Osteocyte (in vitro differentiated cells): ENCODE measurements at regions not wholly inside any gene's neighbourhood (a gene's known extent, or its start where the extent isn't known, plus 50 kb on each side); places are given as distances from the start of the nearest gene placed in this dataset.

Experiments used
- DNase-seq: peaks from one replicate; pipeline ENCODE4 v3.0.0; 2021; ENCODE audit warnings: mixed read lengths; ENCODE audit not compliant: unreplicated experiment; ENCODE audit errors: extremely low spot score
- H3K27ac Mint-ChIP-seq: one replicate; pipeline ENCODE4 v1.8.0; 2021; ENCODE audit warnings: mild to moderate bottlenecking, mixed read lengths; ENCODE audit not compliant: unreplicated experiment
- H3K27me3 Mint-ChIP-seq: one replicate; pipeline ENCODE4 v1.8.0; 2021; ENCODE audit warnings: mixed read lengths; ENCODE audit not compliant: unreplicated experiment
- H3K36me3 Mint-ChIP-seq: one replicate; pipeline ENCODE4 v1.8.0; 2021; ENCODE audit warnings: mixed read lengths; ENCODE audit not compliant: unreplicated experiment
- H3K4me1 Mint-ChIP-seq: one replicate; pipeline ENCODE4 v1.8.0; 2021; ENCODE audit warnings: mixed read lengths; ENCODE audit not compliant: unreplicated experiment
- H3K4me3 Mint-ChIP-seq: one replicate; pipeline ENCODE4 v1.8.0; 2021; ENCODE audit warnings: mild to moderate bottlenecking, moderate library complexity, mixed read lengths; ENCODE audit not compliant: unreplicated experiment
- H3K9me3 Mint-ChIP-seq: one replicate; pipeline ENCODE4 v1.8.0; 2021; ENCODE audit warnings: mixed read lengths; ENCODE audit not compliant: unreplicated experiment
- TF ChIP-seq, protein P1 (sequence below): fragments of 200-600 bp; sonication (generic); IDR thresholded peaks from 2 replicates; pipeline ENCODE4 v1.5.0; 2021; ENCODE audit warnings: antibody characterized with exemption, mild to moderate bottlenecking, moderate library complexity

GRCh38 chr5:10124287-10124686 is 125.4 kb downstream of the ATPSCKMT start:
- peaks cover 7% of the 10 kb centered on the region for H3K4me1 Mint-ChIP-seq
- H3K27ac Mint-ChIP-seq = no peak overlapping the region
- H3K9me3 Mint-ChIP-seq = no peaks in the 10 kb centered on the region
- no peak overlapping the region for H3K4me3 Mint-ChIP-seq
- TF ChIP-seq, protein P1, sequence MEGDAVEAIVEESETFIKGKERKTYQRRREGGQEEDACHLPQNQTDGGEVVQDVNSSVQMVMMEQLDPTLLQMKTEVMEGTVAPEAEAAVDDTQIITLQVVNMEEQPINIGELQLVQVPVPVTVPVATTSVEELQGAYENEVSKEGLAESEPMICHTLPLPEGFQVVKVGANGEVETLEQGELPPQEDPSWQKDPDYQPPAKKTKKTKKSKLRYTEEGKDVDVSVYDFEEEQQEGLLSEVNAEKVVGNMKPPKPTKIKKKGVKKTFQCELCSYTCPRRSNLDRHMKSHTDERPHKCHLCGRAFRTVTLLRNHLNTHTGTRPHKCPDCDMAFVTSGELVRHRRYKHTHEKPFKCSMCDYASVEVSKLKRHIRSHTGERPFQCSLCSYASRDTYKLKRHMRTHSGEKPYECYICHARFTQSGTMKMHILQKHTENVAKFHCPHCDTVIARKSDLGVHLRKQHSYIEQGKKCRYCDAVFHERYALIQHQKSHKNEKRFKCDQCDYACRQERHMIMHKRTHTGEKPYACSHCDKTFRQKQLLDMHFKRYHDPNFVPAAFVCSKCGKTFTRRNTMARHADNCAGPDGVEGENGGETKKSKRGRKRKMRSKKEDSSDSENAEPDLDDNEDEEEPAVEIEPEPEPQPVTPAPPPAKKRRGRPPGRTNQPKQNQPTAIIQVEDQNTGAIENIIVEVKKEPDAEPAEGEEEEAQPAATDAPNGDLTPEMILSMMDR = no peak
- DNase-seq = peak; percentile 59
- H3K36me3 Mint-ChIP-seq = no peaks in the 10 kb centered on the region
- H3K27me3 Mint-ChIP-seq = no peaks in the 10 kb centered on the region

DNA sequence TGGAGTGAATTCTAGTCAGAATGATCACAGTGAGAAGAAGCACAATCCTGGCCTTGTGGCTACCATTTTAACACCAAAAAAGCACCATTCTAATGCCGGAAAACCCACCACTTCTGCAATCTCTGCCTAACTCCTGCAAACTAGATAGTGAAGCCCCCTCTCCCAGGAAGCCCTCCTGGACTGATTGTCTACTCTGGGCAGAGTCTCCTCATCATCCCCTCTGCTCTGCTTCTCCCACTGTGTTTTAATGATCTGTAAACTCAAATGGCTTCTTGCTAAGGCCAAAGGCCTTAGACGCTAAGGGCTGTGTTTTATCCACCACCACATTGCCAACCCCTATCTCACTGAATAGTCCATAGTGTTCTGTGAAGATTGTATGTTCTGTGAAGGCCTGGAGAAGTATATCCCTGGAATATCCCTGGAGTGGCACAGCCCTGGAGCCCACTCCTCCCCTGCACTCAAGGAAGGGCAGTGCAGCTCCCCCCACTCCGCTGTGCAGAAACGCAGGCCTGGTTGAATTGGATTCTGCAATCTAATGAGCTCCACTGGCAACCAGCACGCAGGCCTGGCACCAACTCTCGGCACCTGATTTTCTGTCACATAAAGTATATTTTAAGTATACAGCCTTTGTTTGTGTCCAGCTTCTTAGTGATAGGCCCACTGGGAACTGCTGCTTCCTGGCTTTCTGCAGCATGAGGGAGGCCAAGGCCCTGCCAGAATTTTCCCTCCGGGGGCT is 126.3 kb downstream of the ATPSCKMT start:
- no peak overlapping the region for H3K4me3 Mint-ChIP-seq
- no peaks in the 10 kb centered on the region for H3K27me3 Mint-ChIP-seq
- TF ChIP-seq, protein P1 = no peak
- no peak overlapping the region for H3K27ac Mint-ChIP-seq
- no peaks in the 10 kb centered on the region for H3K36me3 Mint-ChIP-seq
- H3K4me1 Mint-ChIP-seq = peaks cover 7% of the 10 kb centered on the region
- no peaks in the 10 kb centered on the region for H3K9me3 Mint-ChIP-seq
- peak; percentile 42 for DNase-seq

DNA sequence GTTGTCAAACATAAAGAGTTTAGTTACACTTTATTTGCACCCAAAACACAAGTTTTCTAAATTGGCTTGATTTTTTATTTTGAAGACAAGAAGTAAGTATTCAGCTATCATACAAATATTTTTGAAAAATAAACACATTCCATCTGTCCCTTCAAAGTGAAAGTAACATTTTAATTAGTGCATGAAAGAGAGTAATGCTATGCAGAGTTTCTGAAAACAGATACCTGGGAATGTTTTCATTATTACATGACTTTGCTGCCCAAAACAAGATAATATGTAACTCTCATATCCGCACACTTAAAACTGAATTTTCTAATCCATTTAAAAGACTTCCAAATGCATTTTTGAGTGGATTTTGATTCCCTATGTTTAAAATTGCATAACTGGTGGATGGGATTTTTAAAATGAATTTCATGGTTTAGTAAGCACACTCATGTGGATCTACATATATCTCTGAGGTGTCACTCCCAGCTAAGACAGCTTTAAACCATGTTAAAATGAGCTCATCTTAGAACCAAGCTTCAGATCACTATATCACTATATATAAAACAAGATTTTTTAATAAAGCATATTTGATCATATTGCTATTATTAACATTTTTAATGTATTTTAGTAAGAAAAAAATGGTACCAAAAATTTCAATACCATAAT is 127.5 kb downstream of the ATPSCKMT start:
- Mint-ChIP-seq H3K36me3 (no peaks in the 10 kb centered on the region), H3K27me3 (peaks cover 3% of the 10 kb centered on the region), H3K9me3 (no peaks in the 10 kb centered on the region), H3K27ac (no peak overlapping the region), H3K4me1 (peaks cover 7% of the 10 kb centered on the region), H3K4me3 (no peak overlapping the region)
- TF ChIP-seq, protein P1 = no peak
- DNase-seq = no peak

- peak; percentile 63 for DNase-seq
- TF ChIP-seq, protein P1 = no peak
- H3K9me3 Mint-ChIP-seq = no peaks in the 10 kb centered on the region
- H3K4me1 Mint-ChIP-seq = peaks cover 10% of the 10 kb centered on the region
- H3K36me3 Mint-ChIP-seq = no peaks in the 10 kb centered on the region
- H3K27ac Mint-ChIP-seq = no peak overlapping the region
- peaks cover 3% of the 10 kb centered on the region for H3K27me3 Mint-ChIP-seq
- H3K4me3 Mint-ChIP-seq = no peak overlapping the region
Observed at GRCh38 chr5:10120934-10121333, 128.8 kb downstream of the ATPSCKMT start.

- Mint-ChIP-seq H3K4me1 (peaks cover 10% of the 10 kb centered on the region), H3K27me3 (peaks cover 3% of the 10 kb centered on the region), H3K27ac (no peak overlapping the region), H3K9me3 (no peaks in the 10 kb centered on the region), H3K4me3 (no peak overlapping the region), H3K36me3 (no peaks in the 10 kb centered on the region)
- DNase-seq = no peak
- TF ChIP-seq, protein P1 = no peak
Observed at GRCh38 chr5:10118150-10118549, 131.5 kb downstream of the ATPSCKMT start.
